Smooth muscle cell (in vitro differentiated cells): ENCODE measurements at regions not wholly inside any gene's neighbourhood (a gene's known extent, or its start where the extent isn't known, plus 50 kb on each side); places are given as distances from the start of the nearest gene placed in this dataset.
"Not testable (repeated sequence)": the region's sequence is repeated elsewhere in the genome, so short reads cannot be mapped to it uniquely, and the experiment has no call there.

Source experiments
- DNase-seq: peaks from one replicate; lab custom pipeline; 2025; ENCODE audit not compliant: unreplicated experiment; lab: John Stamatoyannopoulos, UW
- H2AFZ ChIP-seq: fragments of 200-600 bp; sonication (generic); 2 replicates; pipeline ENCODE4 v1.6.0; 2016; ENCODE audit warnings: antibody characterized with exemption, low read depth, mild to moderate bottlenecking
- H3F3A ChIP-seq: fragments of 200-600 bp; sonication (generic); 2 replicates; pipeline ENCODE4 v1.6.0; 2017; ENCODE audit warnings: antibody characterized with exemption, low read depth
- H3K27ac ChIP-seq: fragments of 200-600 bp; sonication (generic); 2 replicates; pipeline ENCODE4 v1.5.1; 2016; ENCODE audit warnings: low read depth, mild to moderate bottlenecking
- H3K27me3 ChIP-seq: fragments of 200-600 bp; sonication (generic); 2 replicates; pipeline ENCODE4 v1.6.1; 2016; ENCODE audit warnings: low read depth, mild to moderate bottlenecking
- H3K36me3 ChIP-seq: fragments of 200-600 bp; sonication (generic); 2 replicates; pipeline ENCODE4 v1.5.1; 2016; ENCODE audit warnings: low read depth
- H3K4me1 ChIP-seq: fragments of 200-600 bp; sonication (generic); 2 replicates; pipeline ENCODE4 v1.5.1; 2016; ENCODE audit warnings: low read depth
- H3K4me2 ChIP-seq: fragments of 200-600 bp; sonication (generic); 2 replicates; pipeline ENCODE4 v1.6.0; 2016; ENCODE audit warnings: mild to moderate bottlenecking
- H3K4me3 ChIP-seq: fragments of 200-600 bp; sonication (generic); 2 replicates; pipeline ENCODE4 v1.5.1; 2016; ENCODE audit warnings: mild to moderate bottlenecking
- H3K79me2 ChIP-seq: fragments of 200-600 bp; sonication (generic); 2 replicates; pipeline ENCODE4 v1.6.0; 2016; ENCODE audit warnings: low read depth, mild to moderate bottlenecking
- H3K9ac ChIP-seq: fragments of 200-600 bp; sonication (generic); 2 replicates; pipeline ENCODE4 v1.6.0; 2016; ENCODE audit warnings: low read depth
- H3K9me3 ChIP-seq: fragments of 200-600 bp; sonication (generic); replicated peaks from 2 replicates; pipeline ENCODE4 v1.5.1; 2016; ENCODE audit warnings: low read depth
- H4K20me1 ChIP-seq: fragments of 200-600 bp; sonication (generic); 2 replicates; pipeline ENCODE4 v1.6.0; 2016; ENCODE audit warnings: low read depth
- WGBS: methylation state at CpG from one replicate; pipeline ENCODE4 v1.1.7; 2016; ENCODE audit warnings: low lambda C conversion rate; 5-methylcytosine and 5-hydroxymethylcytosine counted together

- not testable (repeated sequence) for H3K27me3 ChIP-seq, H3F3A ChIP-seq
- 8% methylated on average over 1 of the region's 1 CpG for WGBS
Measured at GRCh38 chr10:46645110-46645509, 66.2 kb downstream of the SYT15 start.

DNA sequence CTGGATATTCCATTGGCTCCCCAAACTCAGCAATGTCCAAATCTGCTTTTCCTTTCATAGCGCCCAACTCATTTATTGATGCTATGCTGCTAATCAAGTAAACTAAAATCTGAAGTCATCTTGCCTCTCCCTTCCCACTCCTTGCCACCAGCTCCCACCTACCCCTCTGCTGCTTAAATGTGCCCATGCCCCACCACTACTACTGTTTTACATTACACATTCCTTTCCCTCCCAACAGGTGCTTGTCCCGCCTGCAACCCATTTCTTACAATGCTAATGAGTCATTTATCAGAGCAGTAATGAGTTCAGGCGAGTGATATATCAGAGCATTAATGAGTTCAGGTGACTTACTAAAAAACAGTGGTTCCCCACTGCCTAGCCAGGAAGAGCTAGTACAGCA, 67.2 kb downstream of the SYT15 start:
- not testable (repeated sequence) for H3K4me2 ChIP-seq, H3K27ac ChIP-seq, H3K4me3 ChIP-seq, H4K20me1 ChIP-seq, H3K9me3 ChIP-seq, DNase-seq, H3K79me2 ChIP-seq, H3K4me1 ChIP-seq, H3K9ac ChIP-seq, H3F3A ChIP-seq, H3K36me3 ChIP-seq, H3K27me3 ChIP-seq, H2AFZ ChIP-seq
- WGBS = 59% methylated on average over 3 of the region's 3 CpGs

More at GRCh38 chr10:46645110-46645509, 66.2 kb downstream of the SYT15 start:
- H4K20me1 ChIP-seq, H2AFZ ChIP-seq, H3K4me2 ChIP-seq, H3K9me3 ChIP-seq, H3K9ac ChIP-seq, H3K27ac ChIP-seq, H3K4me1 ChIP-seq, H3K36me3 ChIP-seq, H3K79me2 ChIP-seq, DNase-seq, H3K4me3 ChIP-seq: not testable (repeated sequence)

GRCh38 chr10:46650967-46651366, 72.0 kb downstream of the SYT15 start:
- not testable (repeated sequence) for H3K9me3 ChIP-seq, H3K27ac ChIP-seq, H3K4me3 ChIP-seq, H3K4me1 ChIP-seq, H4K20me1 ChIP-seq, H2AFZ ChIP-seq, H3K4me2 ChIP-seq, H3F3A ChIP-seq, H3K36me3 ChIP-seq, H3K9ac ChIP-seq, H3K79me2 ChIP-seq, H3K27me3 ChIP-seq, DNase-seq
- WGBS = 92% methylated on average over 1 of the region's 5 CpGs

GRCh38 chr10:46657437-46657836, 78.5 kb downstream of the SYT15 start:
- H3K4me3 ChIP-seq, H3F3A ChIP-seq, DNase-seq, H4K20me1 ChIP-seq, H3K27me3 ChIP-seq, H3K36me3 ChIP-seq, H3K9me3 ChIP-seq, H2AFZ ChIP-seq, H3K4me2 ChIP-seq, H3K27ac ChIP-seq, H3K79me2 ChIP-seq, H3K9ac ChIP-seq, H3K4me1 ChIP-seq: not testable (repeated sequence)
- no CpG with 5 or more reads among the region's 3 CpGs for WGBS

DNA sequence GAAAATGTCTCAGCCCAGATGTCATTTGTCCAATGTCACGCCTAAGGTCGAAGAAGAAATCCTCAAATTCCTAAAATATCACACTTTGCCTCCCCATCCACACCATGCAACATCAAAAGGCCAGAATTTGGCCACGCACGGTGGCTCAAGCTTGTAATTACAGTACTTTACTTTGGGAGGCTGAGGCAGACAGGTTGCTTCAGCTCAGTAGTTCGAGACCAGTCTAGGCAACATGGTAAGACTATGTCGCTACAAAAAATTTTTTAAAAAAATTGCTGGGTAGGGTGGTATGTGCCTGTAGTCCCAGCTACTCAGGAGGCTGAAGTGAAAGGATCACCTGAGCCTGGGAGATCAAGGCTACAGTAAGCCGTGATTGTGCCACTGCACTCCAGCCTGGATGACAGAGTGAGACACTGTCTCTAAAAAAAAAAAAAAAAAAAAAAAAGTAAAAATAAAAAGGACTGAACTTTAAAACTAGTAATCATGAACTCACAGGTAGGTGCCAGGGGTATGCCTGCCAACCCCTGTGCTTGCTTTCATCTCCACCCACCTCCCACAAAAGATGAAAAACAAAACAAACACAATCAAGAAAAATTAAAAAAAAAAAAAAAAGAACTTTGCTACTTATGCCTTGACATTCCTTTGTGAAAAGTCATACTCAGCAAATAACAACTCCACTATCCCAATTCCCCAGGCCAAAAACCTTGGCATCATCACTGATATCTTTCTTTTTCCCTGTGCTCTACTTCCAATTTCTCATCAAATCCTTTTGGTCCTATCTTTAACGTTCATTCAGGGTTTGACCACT, 81.3 kb downstream of the SYT15 start:
- not testable (repeated sequence) for H3K4me1 ChIP-seq, H3K9me3 ChIP-seq, H3K4me2 ChIP-seq, H3K27ac ChIP-seq, H3K9ac ChIP-seq, H3K27me3 ChIP-seq, H3K36me3 ChIP-seq, H3K79me2 ChIP-seq, H2AFZ ChIP-seq, H4K20me1 ChIP-seq, H3F3A ChIP-seq, DNase-seq, H3K4me3 ChIP-seq
- WGBS = 56% methylated on average over 1 of the region's 8 CpGs

DNA sequence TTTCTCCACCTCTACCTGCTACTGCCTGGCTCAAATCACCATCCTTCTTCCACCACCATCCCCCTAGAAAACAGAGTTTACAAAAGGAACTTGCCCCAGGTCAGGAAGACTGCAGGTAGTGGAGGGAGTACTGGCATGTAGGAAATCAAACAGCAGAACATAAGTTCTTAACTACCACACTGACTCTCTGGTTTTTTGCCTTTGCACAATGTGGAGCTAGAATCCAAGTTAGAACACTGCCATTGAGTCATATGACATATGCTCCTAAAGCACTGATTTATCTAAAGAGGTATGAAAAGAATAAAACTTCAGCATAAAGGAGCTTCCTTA, 81.9 kb downstream of the SYT15 start:
- not testable (repeated sequence) for H4K20me1 ChIP-seq, H3K27ac ChIP-seq, H3K27me3 ChIP-seq, H3K9me3 ChIP-seq, H2AFZ ChIP-seq, DNase-seq, H3K4me3 ChIP-seq, H3K4me1 ChIP-seq, H3F3A ChIP-seq, H3K9ac ChIP-seq, H3K36me3 ChIP-seq, H3K4me2 ChIP-seq, H3K79me2 ChIP-seq

DNA sequence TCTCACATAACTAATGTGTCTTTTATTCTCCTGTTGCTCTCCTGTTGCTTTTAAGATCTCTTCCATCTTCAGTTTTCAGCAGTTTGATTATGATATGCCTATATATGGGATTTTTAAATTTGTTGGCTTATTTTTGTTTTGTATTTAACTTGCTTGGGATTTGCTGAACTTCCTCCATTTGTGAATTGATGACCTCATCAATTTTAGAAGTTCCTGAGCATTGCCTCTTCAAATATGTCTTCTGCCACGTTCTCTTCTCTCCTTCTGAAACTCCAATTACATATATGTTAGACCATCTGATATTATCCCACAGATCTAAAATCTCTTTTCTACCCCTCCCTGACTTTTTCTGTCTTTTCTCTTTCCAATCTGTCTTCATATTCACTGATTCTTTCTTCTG, 86.6 kb downstream of the SYT15 start:
- not testable (repeated sequence) for H3K4me3 ChIP-seq, H2AFZ ChIP-seq, H3K9me3 ChIP-seq, H4K20me1 ChIP-seq, H3K36me3 ChIP-seq, H3F3A ChIP-seq, DNase-seq, H3K27ac ChIP-seq, H3K4me2 ChIP-seq, H3K79me2 ChIP-seq, H3K4me1 ChIP-seq, H3K27me3 ChIP-seq, H3K9ac ChIP-seq
- WGBS = 100% methylated on average over 1 of the region's 1 CpG

DNA sequence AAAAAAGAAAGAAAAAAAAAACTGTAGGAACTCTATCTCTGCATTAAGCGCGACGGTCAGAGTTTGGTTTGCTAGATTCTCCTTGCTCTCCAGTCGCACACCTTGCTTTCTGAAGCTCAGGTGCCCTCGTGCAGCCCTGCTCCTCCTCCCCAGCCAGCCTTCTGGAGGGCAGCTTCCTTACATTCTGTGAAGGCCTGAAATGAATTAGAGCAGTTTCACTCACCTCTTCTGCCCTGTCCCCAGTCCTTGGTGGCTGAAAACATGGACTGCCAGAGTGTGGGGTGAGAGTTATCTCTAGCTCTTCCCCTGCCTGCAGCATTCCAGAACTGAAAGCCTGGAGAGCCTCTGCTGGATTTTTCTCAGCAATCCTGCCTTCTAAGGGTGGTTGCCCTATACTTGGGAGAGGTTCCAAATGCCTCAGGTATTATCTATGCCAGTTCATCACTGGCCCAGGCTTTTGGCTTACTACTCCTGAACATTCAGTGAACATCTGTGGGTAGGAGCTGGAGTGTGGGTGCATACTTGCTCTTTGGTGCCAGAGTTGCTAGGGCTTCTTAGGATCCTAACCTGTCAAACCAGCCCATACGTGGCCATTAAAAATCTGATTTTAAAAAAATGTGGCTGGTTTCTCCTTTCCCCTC, 89.5 kb downstream of the SYT15 start:
- not testable (repeated sequence) for H2AFZ ChIP-seq, H3K36me3 ChIP-seq, H3K4me1 ChIP-seq, H3F3A ChIP-seq, H3K79me2 ChIP-seq, H3K4me2 ChIP-seq, H3K27me3 ChIP-seq, H3K9me3 ChIP-seq, H3K9ac ChIP-seq, H4K20me1 ChIP-seq, DNase-seq, H3K4me3 ChIP-seq, H3K27ac ChIP-seq
- WGBS = 85% methylated on average over 6 of the region's 6 CpGs
